PC-9 (cell line): ENCODE measurements at regions not wholly inside any gene's neighbourhood (a gene's known extent, or its start where the extent isn't known, plus 50 kb on each side); places are given as distances from the start of the nearest gene placed in this dataset.

ENCODE experiments used
- BruUV-seq: library from RNA; stranded (reverse); fragments of 400-500 nt; replicated peaks from 2 replicates; lab custom pipeline; 2021; lab: Mats Ljungman, UMichigan
- CTCF ChIA-PET: fragments of 300-600 bp; sonication (Branson Sonifier 250); formaldehyde crosslinking; loops from one replicate; lab custom pipeline; 2022; ENCODE audit warnings: antibody characterized with exemption; lab: Charles Lee
- POLR2A ChIA-PET: fragments of 300-600 bp; sonication (Branson Sonifier 250); formaldehyde crosslinking; loops from one replicate; lab custom pipeline; 2022; ENCODE audit warnings: antibody characterized with exemption; ENCODE audit not compliant: unreplicated experiment; lab: Charles Lee
- DNase-seq, 2 experiments: peaks; one replicate each; pipeline versions ENCODE4 v3.0.0 to v3.0.0-alpha.2; 2015 to 2022; ENCODE audit warnings: mixed read lengths in 1 of 2
- H2AFZ ChIP-seq: fragments of 200-600 bp; sonication (generic); 2 replicates; pipeline ENCODE4 v1.8.1; 2017; ENCODE audit warnings: antibody characterized with exemption
- H3F3A ChIP-seq: fragments of 200-600 bp; sonication (generic); 2 replicates; pipeline ENCODE4 v1.8.1; 2017; ENCODE audit warnings: antibody characterized with exemption, mild to moderate bottlenecking, low read depth; ENCODE audit not compliant: insufficient read depth
- H3K27ac ChIP-seq: fragments of 200-600 bp; sonication (generic); 2 replicates; pipeline ENCODE4 v1.6.1; 2016; ENCODE audit warnings: mixed run types
- H3K27me3 ChIP-seq: fragments of 200-600 bp; sonication (generic); 2 replicates; pipeline ENCODE4 v1.6.1; 2016; ENCODE audit warnings: low read depth, mixed run types; ENCODE audit not compliant: insufficient read depth
- H3K36me3 ChIP-seq: fragments of 200-600 bp; sonication (generic); 2 replicates; pipeline ENCODE4 v1.6.1; 2016; ENCODE audit warnings: low read depth, mixed run types
- H3K4me1 ChIP-seq: fragments of 200-600 bp; sonication (generic); replicated peaks from 2 replicates; pipeline ENCODE4 v1.6.1; 2016; ENCODE audit warnings: mixed run types; ENCODE audit not compliant: insufficient read depth
- H3K4me2 ChIP-seq: fragments of 200-600 bp; sonication (generic); 2 replicates; pipeline ENCODE4 v1.6.1; 2017; ENCODE audit warnings: mixed run types
- H3K4me3 ChIP-seq: fragments of 200-600 bp; sonication (generic); 2 replicates; pipeline ENCODE4 v1.6.1; 2016; ENCODE audit warnings: mixed run types
- H3K79me2 ChIP-seq: fragments of 200-600 bp; sonication (generic); 2 replicates; pipeline ENCODE4 v1.6.1; 2017; ENCODE audit warnings: low read depth, mixed run types
- H3K9me2 ChIP-seq: fragments of 200-600 bp; sonication (generic); 2 replicates; pipeline ENCODE4 v1.8.1; 2017; ENCODE audit warnings: mild to moderate bottlenecking; ENCODE audit not compliant: insufficient read depth
- H3K9me3 ChIP-seq: fragments of 200-600 bp; sonication (generic); 2 replicates; pipeline ENCODE4 v1.8.1; 2016; ENCODE audit warnings: low read depth; ENCODE audit not compliant: insufficient read depth
- H4K20me1 ChIP-seq: fragments of 200-600 bp; sonication (generic); 2 replicates; pipeline ENCODE4 v1.8.1; 2017; ENCODE audit not compliant: insufficient read depth
- CTCF ChIP-seq: fragments of 200-600 bp; sonication (generic); conservative IDR thresholded peaks from 2 replicates; pipeline ENCODE4 v1.6.1; 2017; ENCODE audit warnings: mixed run types, antibody characterized with exemption, mild to moderate bottlenecking, moderate library complexity
- EZH2 ChIP-seq: fragments of 200-600 bp; sonication (generic); IDR thresholded peaks from 2 replicates; pipeline ENCODE4 v1.8.0; 2017; ENCODE audit warnings: antibody characterized with exemption, low read depth
- intact Hi-C: fragments of 100-400 bp; cut with micrococcal nuclease; formaldehyde crosslinking; loops from one replicate; pipeline ENCODE4 v1.10.0; 2022; ENCODE audit not compliant: unreplicated experiment

DNA sequence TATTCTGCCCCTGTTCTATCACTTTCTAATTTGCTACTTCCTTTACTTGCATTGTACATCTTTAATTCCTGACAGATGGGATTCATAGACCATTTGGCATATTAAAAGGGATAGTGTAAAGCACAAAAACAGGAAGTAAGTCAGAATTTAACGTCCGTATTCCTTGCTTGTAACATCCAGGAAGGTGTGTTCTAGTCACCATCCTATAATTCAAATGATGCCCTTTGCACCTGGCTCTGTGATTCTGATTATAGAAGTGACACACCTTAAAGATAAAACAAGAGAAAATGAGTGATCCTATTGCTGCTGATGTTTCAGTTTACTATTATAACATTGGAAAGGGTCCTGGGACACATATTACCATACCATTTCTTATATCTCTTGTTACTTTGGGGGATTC is 238.7 kb upstream of the NR3C2 start:
- no peaks in the 10 kb centered on the region for H3K9me2 ChIP-seq
- no peak overlapping the region for H2AFZ ChIP-seq
- H4K20me1 ChIP-seq, result no peaks in the 10 kb centered on the region
- no TSS peak for BruUV-seq
- no peaks in the 10 kb centered on the region for H3K36me3 ChIP-seq
- no peaks in the 10 kb centered on the region for H3K9me3 ChIP-seq
- H3F3A ChIP-seq, result no peaks in the 10 kb centered on the region
- no peak overlapping the region for H3K27ac ChIP-seq
- TF ChIP-seq EZH2, result no peak
- no peak for TF ChIP-seq CTCF
- no peaks in the 10 kb centered on the region for H3K27me3 ChIP-seq
- H3K4me3 ChIP-seq, result no peak overlapping the region
- POLR2A ChIA-PET, result no interaction called here
- CTCF ChIA-PET, result no interaction called here
- no peaks in the 10 kb centered on the region for H3K4me1 ChIP-seq
- H3K4me2 ChIP-seq, result no peak overlapping the region
- H3K79me2 ChIP-seq, result no peaks in the 10 kb centered on the region
- intact Hi-C loops, result no loop called here
- DNase-seq, result no peak

DNA sequence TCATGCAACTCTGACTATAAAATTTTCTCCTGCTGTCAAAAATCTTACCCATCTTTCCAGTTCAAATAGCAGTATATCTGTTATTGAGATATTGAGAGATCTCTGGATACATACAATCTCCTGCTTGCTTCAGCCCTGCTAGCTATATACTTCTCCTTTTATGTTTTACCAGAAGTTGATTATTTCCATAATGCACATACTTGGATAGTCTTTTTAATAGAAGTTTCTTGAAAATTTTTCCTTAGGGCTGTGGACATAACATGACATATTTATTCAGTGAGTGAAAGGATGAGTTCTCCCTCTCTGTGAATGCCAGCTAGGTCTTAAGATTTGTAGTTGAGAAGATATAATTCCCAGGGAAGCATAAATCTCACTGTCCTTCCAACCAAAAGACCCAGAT is 234.1 kb upstream of the NR3C2 start:
- no peaks in the 10 kb centered on the region for H3K36me3 ChIP-seq
- H3K9me2 ChIP-seq, result no peaks in the 10 kb centered on the region
- no peak overlapping the region for H3K4me3 ChIP-seq
- H3K27me3 ChIP-seq, result no peaks in the 10 kb centered on the region
- TF ChIP-seq EZH2 (no peak), CTCF (no peak)
- H3K27ac ChIP-seq, result no peak overlapping the region
- H3K79me2 ChIP-seq, result no peaks in the 10 kb centered on the region
- H3F3A ChIP-seq, result no peaks in the 10 kb centered on the region
- H3K4me1 ChIP-seq, result no peaks in the 10 kb centered on the region
- no peaks in the 10 kb centered on the region for H3K9me3 ChIP-seq
- no peak overlapping the region for H3K4me2 ChIP-seq
- CTCF ChIA-PET, result no interaction called here
- intact Hi-C loops, result no loop called here
- H2AFZ ChIP-seq, result no peak overlapping the region
- H4K20me1 ChIP-seq, result no peaks in the 10 kb centered on the region
- BruUV-seq, result no TSS peak
- POLR2A ChIA-PET, result no interaction called here
- no peak for DNase-seq

DNA sequence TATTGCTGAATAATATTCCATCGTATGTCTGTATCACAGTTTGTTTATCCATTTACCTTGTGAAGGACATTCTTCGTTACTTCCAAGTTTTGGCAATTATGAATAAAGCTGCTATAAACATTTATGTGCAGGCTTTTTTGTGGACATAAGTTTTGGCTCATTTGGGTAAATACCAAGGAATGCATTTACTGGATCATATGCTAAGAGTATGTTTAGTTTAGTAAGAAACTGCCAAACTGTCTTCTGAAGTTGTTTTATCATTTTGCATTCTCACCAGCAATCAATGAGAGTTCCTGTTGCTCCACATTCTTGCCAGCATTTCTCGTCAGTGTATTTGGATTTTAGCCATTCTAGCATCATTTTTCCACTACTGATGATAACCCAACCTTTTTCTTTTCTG is 232.7 kb upstream of the NR3C2 start:
- H3K4me3 ChIP-seq, result no peak overlapping the region
- H3K27ac ChIP-seq, result no peak overlapping the region
- TF ChIP-seq EZH2, result no peak
- TF ChIP-seq CTCF, result no peak
- no peak overlapping the region for H3K4me2 ChIP-seq
- intact Hi-C loops, result no loop called here
- H3K4me1 ChIP-seq, result no peaks in the 10 kb centered on the region
- no peaks in the 10 kb centered on the region for H3K36me3 ChIP-seq
- H3K79me2 ChIP-seq, result no peaks in the 10 kb centered on the region
- ChIA-PET CTCF (no interaction called here), POLR2A (no interaction called here)
- no peaks in the 10 kb centered on the region for H4K20me1 ChIP-seq
- no TSS peak for BruUV-seq
- H2AFZ ChIP-seq, result no peak overlapping the region
- H3K27me3 ChIP-seq, result no peaks in the 10 kb centered on the region
- H3K9me2 ChIP-seq, result no peaks in the 10 kb centered on the region
- H3K9me3 ChIP-seq, result no peaks in the 10 kb centered on the region
- no peaks in the 10 kb centered on the region for H3F3A ChIP-seq
- no peak for DNase-seq
